A673 (cell line): ENCODE measurements at regions not wholly inside any gene's neighbourhood (a gene's known extent, or its start where the extent isn't known, plus 50 kb on each side); places are given as distances from the start of the nearest gene placed in this dataset.

Experiments
- BruUV-seq: library from RNA; stranded (reverse); fragments of 400-500 nt; replicated peaks from 2 replicates; lab custom pipeline; 2021; lab: Mats Ljungman, UMichigan
- CTCF ChIA-PET: fragments of 300-600 bp; sonication (Branson Sonifier 250); formaldehyde crosslinking; loops from one replicate; lab custom pipeline; 2022; ENCODE audit warnings: antibody characterized with exemption; lab: Charles Lee
- POLR2A ChIA-PET: fragments of 300-600 bp; sonication (Branson Sonifier 250); formaldehyde crosslinking; loops from one replicate; lab custom pipeline; 2022; ENCODE audit warnings: antibody characterized with exemption; ENCODE audit not compliant: low non-redundant PET; lab: Charles Lee
- DNase-seq: peaks from one replicate; pipeline ENCODE4 v3.0.0-alpha.2; 2015; ENCODE audit warnings: low spot score
- H3K27ac ChIP-seq: fragments of 200-600 bp; sonication (generic); 2 replicates; pipeline ENCODE4 v1.5.1; 2016; ENCODE audit warnings: mixed run types, low read depth, mild to moderate bottlenecking, mixed read lengths, antibody characterized with exemption, low read length; ENCODE audit not compliant: poor library complexity, severe bottlenecking
- H3K27me3 ChIP-seq: fragments of 200-600 bp; sonication (generic); replicated peaks from 2 replicates; pipeline ENCODE4 v1.6.1; 2017; ENCODE audit warnings: mixed run types, low read depth, mild to moderate bottlenecking, mixed read lengths, antibody characterized with exemption, low read length; ENCODE audit not compliant: insufficient read depth, poor library complexity
- H3K36me3 ChIP-seq: fragments of 200-600 bp; sonication (generic); 2 replicates; pipeline ENCODE4 v1.6.1; 2016; ENCODE audit warnings: mixed run types, mild to moderate bottlenecking, mixed read lengths, antibody characterized with exemption, low read length; ENCODE audit not compliant: insufficient read depth, poor library complexity, severe bottlenecking
- H3K4me1 ChIP-seq: fragments of 200-600 bp; sonication (generic); 2 replicates; pipeline ENCODE4 v1.6.1; 2017; ENCODE audit warnings: mixed run types, mild to moderate bottlenecking, mixed read lengths, antibody characterized with exemption, low read length; ENCODE audit not compliant: insufficient read depth, poor library complexity, severe bottlenecking
- H3K4me3 ChIP-seq: fragments of 200-600 bp; sonication (generic); 2 replicates; pipeline ENCODE4 v1.5.1; 2016; ENCODE audit warnings: low read depth, mixed run types, mild to moderate bottlenecking, mixed read lengths, low read length; ENCODE audit not compliant: poor library complexity, severe bottlenecking
- H3K9me3 ChIP-seq: fragments of 200-600 bp; sonication (generic); 2 replicates; pipeline ENCODE4 v1.6.1; 2016; ENCODE audit warnings: mixed run types, low read depth, mild to moderate bottlenecking, mixed read lengths, antibody characterized with exemption, low read length; ENCODE audit not compliant: poor library complexity, severe bottlenecking
- EZH2 ChIP-seq: fragments of 200-600 bp; sonication (generic); IDR thresholded peaks from 2 replicates; pipeline ENCODE4 v1.6.1; 2017; ENCODE audit warnings: borderline replicate concordance, low read depth, mild to moderate bottlenecking, mixed read lengths, antibody characterized with exemption, low read length; ENCODE audit not compliant: poor library complexity, severe bottlenecking
- intact Hi-C: fragments of 100-400 bp; cut with micrococcal nuclease; formaldehyde crosslinking; loops from one replicate; pipeline ENCODE4 v1.10.0; 2022; ENCODE audit not compliant: unreplicated experiment
- TF ChIP-seq, protein P1 (sequence below): fragments of 300-800, 200-600 bp; sonication (generic); conservative IDR thresholded peaks from 2 replicates; pipeline ENCODE4 v1.5.1; 2017; ENCODE audit warnings: low read depth, mild to moderate bottlenecking, antibody characterized with exemption, low read length, moderate library complexity, mixed read lengths

DNA sequence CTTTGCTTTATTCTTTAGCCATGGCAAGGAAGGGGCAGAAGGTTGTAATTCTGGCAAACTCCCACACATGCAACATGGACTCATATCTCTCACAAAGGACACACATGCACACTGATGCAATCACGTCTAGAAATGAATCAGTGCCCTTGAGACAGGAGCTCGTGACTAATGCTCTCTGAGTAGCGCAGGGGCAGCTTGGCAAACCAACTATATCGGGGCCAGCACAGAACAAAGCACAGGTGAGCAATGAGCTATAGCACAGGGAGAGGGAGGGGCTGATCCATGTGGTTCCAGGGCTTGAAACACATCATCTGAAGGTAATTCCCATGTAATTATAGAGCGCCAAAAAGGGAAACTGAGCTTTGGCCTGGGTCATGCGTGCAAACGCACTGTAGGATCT, 165.2 kb upstream of the KLF7 start:
- peak; percentile 25 for DNase-seq
- no peak overlapping the region for H3K27ac ChIP-seq
- POLR2A ChIA-PET: no interaction called here
- no peaks in the 10 kb centered on the region for H3K36me3 ChIP-seq
- no peaks in the 10 kb centered on the region for H3K27me3 ChIP-seq
- no peaks in the 10 kb centered on the region for H3K9me3 ChIP-seq
- intact Hi-C loops: no loop called here
- no TSS peak for BruUV-seq
- peaks cover 12% of the 10 kb centered on the region for H3K4me1 ChIP-seq
- no peak overlapping the region for H3K4me3 ChIP-seq
- TF ChIP-seq, protein P1, sequence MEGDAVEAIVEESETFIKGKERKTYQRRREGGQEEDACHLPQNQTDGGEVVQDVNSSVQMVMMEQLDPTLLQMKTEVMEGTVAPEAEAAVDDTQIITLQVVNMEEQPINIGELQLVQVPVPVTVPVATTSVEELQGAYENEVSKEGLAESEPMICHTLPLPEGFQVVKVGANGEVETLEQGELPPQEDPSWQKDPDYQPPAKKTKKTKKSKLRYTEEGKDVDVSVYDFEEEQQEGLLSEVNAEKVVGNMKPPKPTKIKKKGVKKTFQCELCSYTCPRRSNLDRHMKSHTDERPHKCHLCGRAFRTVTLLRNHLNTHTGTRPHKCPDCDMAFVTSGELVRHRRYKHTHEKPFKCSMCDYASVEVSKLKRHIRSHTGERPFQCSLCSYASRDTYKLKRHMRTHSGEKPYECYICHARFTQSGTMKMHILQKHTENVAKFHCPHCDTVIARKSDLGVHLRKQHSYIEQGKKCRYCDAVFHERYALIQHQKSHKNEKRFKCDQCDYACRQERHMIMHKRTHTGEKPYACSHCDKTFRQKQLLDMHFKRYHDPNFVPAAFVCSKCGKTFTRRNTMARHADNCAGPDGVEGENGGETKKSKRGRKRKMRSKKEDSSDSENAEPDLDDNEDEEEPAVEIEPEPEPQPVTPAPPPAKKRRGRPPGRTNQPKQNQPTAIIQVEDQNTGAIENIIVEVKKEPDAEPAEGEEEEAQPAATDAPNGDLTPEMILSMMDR: no peak
- no peak for TF ChIP-seq EZH2
- CTCF ChIA-PET: no interaction called here

DNA sequence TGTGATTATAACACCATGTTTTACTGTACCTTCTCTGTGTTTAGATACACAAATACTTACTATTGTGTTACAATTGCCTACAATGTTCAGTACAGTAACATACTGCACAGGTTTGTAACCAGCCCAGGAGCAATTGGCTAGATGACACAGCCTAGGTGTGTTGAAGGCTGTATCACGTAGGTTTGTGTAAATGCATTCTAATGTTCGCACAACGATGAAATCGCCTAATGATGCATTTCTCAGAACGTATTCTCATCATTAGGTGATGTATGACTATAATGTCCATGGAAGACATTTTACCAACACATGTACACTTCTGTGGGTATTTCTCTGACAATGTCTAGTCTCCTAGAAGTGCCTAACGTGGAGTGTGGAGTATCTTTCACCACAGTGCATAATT, 165.9 kb upstream of the KLF7 start:
- intact Hi-C loops: no loop called here

DNA sequence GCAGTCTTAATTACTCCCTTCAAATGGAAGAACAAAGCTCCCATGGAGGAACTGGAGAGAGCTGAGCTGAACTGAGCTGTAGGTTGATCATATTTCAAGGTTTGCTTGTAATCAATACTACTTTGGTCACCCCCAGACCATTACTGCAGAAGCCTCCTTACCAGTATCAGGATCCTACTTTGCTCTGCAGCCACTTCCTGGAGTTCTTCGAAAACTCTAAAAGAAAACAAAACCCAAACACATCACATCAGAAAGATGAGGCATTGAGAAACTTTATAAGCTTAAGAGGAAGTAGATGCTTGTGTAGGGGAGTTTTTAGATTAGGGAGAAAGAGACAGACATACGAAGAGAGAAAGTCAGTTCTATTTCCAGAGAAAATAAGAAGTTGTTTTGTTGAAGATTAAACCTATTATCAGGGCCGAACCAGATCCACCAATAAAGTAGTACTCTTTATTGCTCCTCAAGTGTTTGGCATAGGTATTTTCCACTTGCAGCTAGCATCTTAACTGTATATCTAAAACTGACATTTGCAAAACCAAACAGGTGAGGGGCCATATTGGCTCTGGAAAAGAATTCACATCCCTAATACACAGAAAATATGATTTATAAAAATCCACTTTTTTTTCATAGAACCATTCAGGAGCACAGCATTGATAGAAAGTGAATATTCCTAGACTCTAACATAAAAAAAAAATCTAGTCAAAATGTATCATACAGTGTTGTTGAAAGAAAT, 166.9 kb upstream of the KLF7 start:
- CTCF ChIA-PET: no interaction called here
- POLR2A ChIA-PET: no interaction called here

More for the DNA sequence above, 165.9 kb upstream of the KLF7 start:
- Histone ChIP-seq H3K27ac (no peak overlapping the region), H3K4me1 (peaks cover 12% of the 10 kb centered on the region), H3K36me3 (no peaks in the 10 kb centered on the region), H3K9me3 (no peaks in the 10 kb centered on the region), H3K27me3 (no peaks in the 10 kb centered on the region), H3K4me3 (no peak overlapping the region)
- no peak for TF ChIP-seq EZH2
- TF ChIP-seq, protein P1: no peak
- POLR2A ChIA-PET: no interaction called here
- CTCF ChIA-PET: no interaction called here
- BruUV-seq: no TSS peak
- no peak for DNase-seq

More for the DNA sequence above, 166.9 kb upstream of the KLF7 start:
- intact Hi-C loops: no loop called here
- no peaks in the 10 kb centered on the region for H3K36me3 ChIP-seq
- H3K9me3 ChIP-seq: no peaks in the 10 kb centered on the region
- H3K27ac ChIP-seq: no peak overlapping the region
- H3K4me1 ChIP-seq: peaks cover 12% of the 10 kb centered on the region
- no TSS peak for BruUV-seq
- no peaks in the 10 kb centered on the region for H3K27me3 ChIP-seq
- no peak overlapping the region for H3K4me3 ChIP-seq
- no peak for TF ChIP-seq EZH2
- TF ChIP-seq, protein P1: no peak
- DNase-seq: no peak
